Suppressor macrophage treated with lipopolysaccharide for 1 hour (primary cell): ENCODE measurements at regions not wholly inside any gene's neighbourhood (a gene's known extent, or its start where the extent isn't known, plus 50 kb on each side); places are given as distances from the start of the nearest gene placed in this dataset.

ENCODE experiments used
- DNase-seq, 3 donors: peaks; one replicate each; pipeline ENCODE4 v3.0.0-alpha.2; 2020 to 2022

GRCh38 chr11:119880143-119880542 lies 151.1 kb upstream of the NECTIN1 start:
- no peak for DNase-seq

GRCh38 chr11:119878990-119879389 lies 150.0 kb upstream of the NECTIN1 start:
- DNase-seq = no peak

- no peak for DNase-seq
Observed at GRCh38 chr11:119876841-119877240, 147.8 kb upstream of the NECTIN1 start.

GRCh38 chr11:119875841-119876600 lies 147.0 kb upstream of the NECTIN1 start:
- no peak for DNase-seq

- no peak for DNase-seq
Observed at GRCh38 chr11:119874660-119875238, 145.7 kb upstream of the NECTIN1 start.

- no peak for DNase-seq
Observed at GRCh38 chr11:119873761-119874421, 144.9 kb upstream of the NECTIN1 start.

- no peak for DNase-seq
Observed at GRCh38 chr11:119872611-119873310, 143.8 kb upstream of the NECTIN1 start.

- peak in 2 of 3 donors; percentile 11 to 32 for DNase-seq
Observed at GRCh38 chr11:119865661-119866156, 136.7 kb upstream of the NECTIN1 start.

GRCh38 chr11:119864836-119865235 lies 135.8 kb upstream of the NECTIN1 start:
- no peak for DNase-seq

GRCh38 chr11:119863851-119864601 lies 135.0 kb upstream of the NECTIN1 start:
- DNase-seq = no peak

- no peak for DNase-seq
Observed at GRCh38 chr11:119863236-119863635, 134.2 kb upstream of the NECTIN1 start.

- no peak for DNase-seq
Observed at GRCh38 chr11:119861160-119861559, 132.2 kb upstream of the NECTIN1 start.

- no peak for DNase-seq
Observed at GRCh38 chr11:119860561-119861094, 131.6 kb upstream of the NECTIN1 start.

- DNase-seq = no peak
Observed at GRCh38 chr11:119859684-119860083, 130.7 kb upstream of the NECTIN1 start.

GRCh38 chr11:119858288-119858687 lies 129.3 kb upstream of the NECTIN1 start:
- no peak for DNase-seq

- no peak for DNase-seq
Observed at GRCh38 chr11:119856681-119857485, 127.9 kb upstream of the NECTIN1 start.

GRCh38 chr11:119855066-119855465 lies 126.1 kb upstream of the NECTIN1 start:
- DNase-seq = no peak

- DNase-seq = no peak
Observed at GRCh38 chr11:119854521-119854920, 125.5 kb upstream of the NECTIN1 start.

GRCh38 chr11:119853581-119854360 lies 124.8 kb upstream of the NECTIN1 start:
- DNase-seq = no peak

- DNase-seq = no peak
Observed at GRCh38 chr11:119852741-119853140, 123.7 kb upstream of the NECTIN1 start.
